Thoracic aorta (tissue), 2 donors: ENCODE measurements at regions not wholly inside any gene's neighbourhood (a gene's known extent, or its start where the extent isn't known, plus 50 kb on each side); places are given as distances from the start of the nearest gene placed in this dataset.

Experiments used
- ATAC-seq: fragments of 150-250 bp; one replicate; pipeline ENCODE4 v1.8.0; 2017; ENCODE audit warnings: low read depth; ENCODE audit not compliant: insufficient number of reproducible peaks, low FRiP score
- DNase-seq: peaks from one replicate; pipeline ENCODE4 v3.0.0-alpha.2; 2020; ENCODE audit warnings: low spot score
- H3K27ac ChIP-seq, 2 donors: fragments of 200-600 bp; sonication (generic); 1 replicate in 1 of 2; 2 replicates in 1 of 2; pipeline ENCODE4 v1.5.1; 2016; ENCODE audit warnings: mild to moderate bottlenecking in 2 of 2, moderate library complexity in 2 of 2
- H3K27me3 ChIP-seq: fragments of 200-600 bp; sonication (generic); replicated peaks from 2 replicates; pipeline ENCODE4 v1.6.0; 2016; ENCODE audit warnings: mild to moderate bottlenecking; ENCODE audit not compliant: insufficient read depth
- H3K36me3 ChIP-seq: fragments of 200-600 bp; sonication (generic); one replicate; pipeline ENCODE4 v1.5.1; 2016
- H3K4me1 ChIP-seq, 2 donors: fragments of 200-600 bp; sonication (generic); 1 replicate in 1 of 2; 2 replicates in 1 of 2; pipeline versions ENCODE4 v1.5.1 to v1.6.0; 2016; ENCODE audit warnings: low read depth in 2 of 2, mild to moderate bottlenecking in 1 of 2; ENCODE audit not compliant: control insufficient read depth in 1 of 2
- H3K4me3 ChIP-seq: fragments of 200-600 bp; sonication (generic); 2 replicates; pipeline ENCODE4 v1.5.1; 2016; ENCODE audit warnings: mild to moderate bottlenecking
- H3K9me3 ChIP-seq: fragments of 200-600 bp; sonication (generic); 2 replicates; pipeline ENCODE4 v1.5.1; 2016
- CTCF ChIP-seq: fragments of 200-600 bp; sonication (generic); IDR thresholded peaks from one replicate; pipeline ENCODE4 v1.5.1; 2019; ENCODE audit warnings: antibody characterized with exemption

- Histone ChIP-seq H3K27ac (no peak overlapping the region), H3K36me3 (no peaks in the 10 kb centered on the region), H3K4me1 (no peaks in the 10 kb centered on the region), H3K27me3 (no peaks in the 10 kb centered on the region), H3K4me3 (no peak overlapping the region), H3K9me3 (no peaks in the 10 kb centered on the region)
- ATAC-seq = no peak
- DNase-seq = no peak
- no peak for TF ChIP-seq CTCF
Observed at GRCh38 chr5:84791730-84792129, 407.1 kb upstream of the EDIL3 start.

DNA sequence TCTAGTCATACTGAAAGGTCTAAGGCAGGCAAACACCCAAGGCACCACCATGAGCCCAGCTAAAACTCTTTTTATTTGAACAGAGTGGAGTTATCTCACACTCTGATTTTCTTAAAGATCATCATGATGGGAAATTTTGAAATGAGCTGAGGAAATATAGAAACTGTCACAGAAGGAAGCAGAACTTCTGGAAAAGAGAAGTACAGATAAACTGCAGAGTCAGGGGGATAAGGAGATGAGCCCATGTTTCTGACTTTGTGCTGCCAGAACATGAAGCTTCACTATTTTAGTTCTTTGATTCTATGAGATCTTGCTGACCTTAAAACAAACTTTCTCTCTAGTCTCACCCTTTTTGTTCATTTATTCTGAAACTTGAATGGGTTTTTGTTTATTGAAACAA, 406.5 kb upstream of the EDIL3 start:
- no peaks in the 10 kb centered on the region for H3K27me3 ChIP-seq
- H3K4me3 ChIP-seq = no peak overlapping the region
- H3K27ac ChIP-seq = no peak overlapping the region
- no peak for TF ChIP-seq CTCF
- ATAC-seq (no peak), DNase-seq (no peak)
- H3K36me3 ChIP-seq = no peaks in the 10 kb centered on the region
- no peaks in the 10 kb centered on the region for H3K9me3 ChIP-seq
- H3K4me1 ChIP-seq = no peaks in the 10 kb centered on the region

GRCh38 chr5:84790406-84790805, 405.7 kb upstream of the EDIL3 start:
- no peak for TF ChIP-seq CTCF
- H3K4me3 ChIP-seq = no peak overlapping the region
- no peaks in the 10 kb centered on the region for H3K4me1 ChIP-seq
- no peaks in the 10 kb centered on the region for H3K27me3 ChIP-seq
- ATAC-seq (no peak), DNase-seq (no peak)
- H3K9me3 ChIP-seq = no peaks in the 10 kb centered on the region
- H3K27ac ChIP-seq = no peak overlapping the region
- no peaks in the 10 kb centered on the region for H3K36me3 ChIP-seq

- Histone ChIP-seq H3K9me3 (no peaks in the 10 kb centered on the region), H3K27me3 (no peaks in the 10 kb centered on the region), H3K36me3 (no peaks in the 10 kb centered on the region), H3K27ac (no peak overlapping the region), H3K4me3 (no peak overlapping the region), H3K4me1 (no peaks in the 10 kb centered on the region)
- no peak for TF ChIP-seq CTCF
- ATAC-seq = no peak
- DNase-seq = no peak
Observed at GRCh38 chr5:84783003-84783402, 398.3 kb upstream of the EDIL3 start.

DNA sequence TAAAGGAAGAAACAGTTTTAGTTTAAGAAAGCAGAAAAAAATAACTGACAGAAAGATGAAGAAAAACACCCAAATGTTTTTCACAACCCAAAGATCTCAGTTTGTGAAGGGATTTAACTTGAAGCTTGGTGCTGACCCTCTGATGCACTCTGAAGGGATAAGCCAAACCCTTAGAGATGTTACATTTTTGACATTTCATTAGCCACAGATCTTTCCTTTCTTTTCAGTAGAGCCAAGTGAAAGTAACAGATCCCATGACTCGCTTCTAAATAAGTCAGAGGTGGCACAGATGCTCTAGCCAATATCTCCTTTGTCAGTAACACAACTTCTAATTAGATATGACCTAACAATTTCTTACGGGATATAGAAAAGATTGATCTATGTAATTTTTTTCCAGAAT, 394.5 kb upstream of the EDIL3 start:
- TF ChIP-seq CTCF = no peak
- Histone ChIP-seq H3K27me3 (no peaks in the 10 kb centered on the region), H3K4me1 (no peaks in the 10 kb centered on the region), H3K4me3 (no peak overlapping the region), H3K36me3 (no peaks in the 10 kb centered on the region), H3K27ac (no peak overlapping the region), H3K9me3 (no peaks in the 10 kb centered on the region)
- DNase-seq = no peak
- ATAC-seq = no peak
